GM23338 (cell line): ENCODE measurements at regions not wholly inside any gene's neighbourhood (a gene's known extent, or its start where the extent isn't known, plus 50 kb on each side); places are given as distances from the start of the nearest gene placed in this dataset.

Source experiments
- ATAC-seq: fragments of 200-7000 bp; cut with Tn5 transposase; 3 replicates; pipeline ENCODE4 v1.9.1; 2020
- DNase-seq: peaks from one replicate; pipeline ENCODE4 v3.0.0-alpha.2; 2015; ENCODE audit warnings: low spot score
- H2AFZ ChIP-seq: fragments of 200-600 bp; sonication (generic); 2 replicates; pipeline ENCODE4 v1.8.0; 2016; ENCODE audit warnings: antibody characterized with exemption, mild to moderate bottlenecking, moderate library complexity
- H3F3A ChIP-seq: fragments of 200-600 bp; sonication (generic); replicated peaks from 2 replicates; pipeline ENCODE4 v1.8.0; 2017; ENCODE audit warnings: antibody characterized with exemption, mixed run types, low read depth
- H3K27ac ChIP-seq: fragments of 200-600 bp; sonication (generic); 2 replicates; pipeline ENCODE4 v1.6.1; 2016; ENCODE audit warnings: low read depth
- H3K27me3 ChIP-seq: fragments of 200-600 bp; sonication (generic); 2 replicates; pipeline ENCODE4 v1.8.0; 2016; ENCODE audit warnings: mild to moderate bottlenecking, mixed run types, moderate library complexity; ENCODE audit not compliant: insufficient read depth
- H3K36me3 ChIP-seq: fragments of 200-600 bp; sonication (generic); 2 replicates; pipeline ENCODE4 v1.8.0; 2016; ENCODE audit warnings: mild to moderate bottlenecking; ENCODE audit not compliant: insufficient read depth
- H3K4me1 ChIP-seq: fragments of 200-600 bp; sonication (generic); 2 replicates; pipeline ENCODE4 v1.8.0; 2016; ENCODE audit warnings: mild to moderate bottlenecking, moderate library complexity; ENCODE audit not compliant: insufficient read depth
- H3K4me2 ChIP-seq: fragments of 200-600 bp; sonication (generic); 2 replicates; pipeline ENCODE4 v1.7.1; 2017; ENCODE audit warnings: mixed run types
- H3K4me3 ChIP-seq: fragments of 200-600 bp; sonication (generic); 2 replicates; pipeline ENCODE4 v1.6.1; 2016; ENCODE audit warnings: mixed run types
- H3K79me2 ChIP-seq: fragments of 200-600 bp; sonication (generic); replicated peaks from 2 replicates; pipeline ENCODE4 v1.8.0; 2017; ENCODE audit warnings: mild to moderate bottlenecking; ENCODE audit not compliant: insufficient read depth
- H3K9me2 ChIP-seq: fragments of 200-600 bp; sonication (generic); 2 replicates; pipeline ENCODE4 v1.8.0; 2017; ENCODE audit not compliant: insufficient read depth
- H4K20me1 ChIP-seq: fragments of 200-600 bp; sonication (generic); replicated peaks from 2 replicates; pipeline ENCODE4 v1.8.0; 2017; ENCODE audit warnings: mild to moderate bottlenecking; ENCODE audit not compliant: insufficient read depth
- H3K27ac Mint-ChIP-seq: 2 replicates; pipeline ENCODE4 v1.8.0; 2020; ENCODE audit warnings: inconsistent platforms, mild to moderate bottlenecking, moderate library complexity, mixed read lengths
- H3K27me3 Mint-ChIP-seq: 3 replicates; pipeline ENCODE4 v1.8.0; 2022; ENCODE audit warnings: low read depth, mild to moderate bottlenecking, moderate library complexity, mixed read lengths, inconsistent platforms; ENCODE audit not compliant: insufficient read depth, poor library complexity
- H3K36me3 Mint-ChIP-seq: 3 replicates; pipeline ENCODE4 v1.8.0; 2021; ENCODE audit warnings: low read depth, mild to moderate bottlenecking, inconsistent platforms, moderate library complexity, mixed read lengths
- H3K4me1 Mint-ChIP-seq: 3 replicates; pipeline ENCODE4 v1.8.0; 2020; ENCODE audit warnings: mild to moderate bottlenecking, inconsistent platforms, mixed read lengths
- H3K4me3 Mint-ChIP-seq: 3 replicates; pipeline ENCODE4 v1.8.0; 2021; ENCODE audit warnings: moderate library complexity, mild to moderate bottlenecking, inconsistent platforms, mixed read lengths
- H3K9me3 Mint-ChIP-seq: 3 replicates; pipeline ENCODE4 v1.8.0; 2020; ENCODE audit warnings: moderate library complexity, mild to moderate bottlenecking, inconsistent platforms, mixed read lengths
- CREB1 ChIP-seq: fragments of 250-450 bp; sonication (Bioruptor Pico); IDR thresholded peaks from 2 replicates; pipeline ENCODE4 v1.5.0; 2020; ENCODE audit warnings: low read depth, mild to moderate bottlenecking, moderate library complexity
- EZH2 ChIP-seq: fragments of 200-600 bp; sonication (generic); IDR thresholded peaks from one replicate; pipeline ENCODE4 v1.8.0; 2017; ENCODE audit warnings: antibody characterized with exemption, mild to moderate bottlenecking, low read depth; ENCODE audit not compliant: unreplicated experiment
- EZH2phosphoT487 ChIP-seq: fragments of 200-600 bp; sonication (generic); IDR thresholded peaks from one replicate; pipeline ENCODE4 v1.8.1; 2018; ENCODE audit warnings: antibody characterized with exemption; ENCODE audit not compliant: unreplicated experiment
- JUNB ChIP-seq: IDR thresholded peaks from one replicate; pipeline ENCODE4 v1.6.1; 2016; ENCODE audit warnings: antibody characterized with exemption; ENCODE audit not compliant: unreplicated experiment
- NANOG ChIP-seq: IDR thresholded peaks from 2 replicates; pipeline ENCODE4 v1.6.1; 2016; ENCODE audit warnings: antibody characterized with exemption, borderline replicate concordance
- POLR2AphosphoS5 ChIP-seq: IDR thresholded peaks from 2 replicates; pipeline ENCODE4 v1.6.1; 2016; ENCODE audit warnings: antibody characterized with exemption, low read depth
- STAT1 ChIP-seq: IDR thresholded peaks from one replicate; pipeline ENCODE4 v1.6.1; 2016; ENCODE audit warnings: antibody characterized with exemption; ENCODE audit not compliant: unreplicated experiment
- ZNF114 ChIP-seq: fragments of 250-450 bp; sonication (Bioruptor Pico); IDR thresholded peaks from 2 replicates; pipeline ENCODE4 v1.5.0; 2020; ENCODE audit warnings: mild to moderate bottlenecking, moderate library complexity
- ZNF331 ChIP-seq: fragments of 250-450 bp; sonication (Bioruptor Pico); IDR thresholded peaks from 2 replicates; pipeline ENCODE4 v1.5.0; 2020; ENCODE audit warnings: low read depth, mild to moderate bottlenecking, moderate library complexity
- TF ChIP-seq, protein P1 (sequence below): fragments of 250-450 bp; sonication (Bioruptor Pico); IDR thresholded peaks from 2 replicates; pipeline ENCODE4 v1.5.0; 2020; ENCODE audit warnings: mild to moderate bottlenecking, moderate library complexity
- TF ChIP-seq, protein P2 (sequence below): IDR thresholded peaks from 2 replicates; pipeline ENCODE4 v1.6.1; 2016; ENCODE audit warnings: antibody characterized with exemption
- TF ChIP-seq, protein P3 (sequence below): IDR thresholded peaks from one replicate; pipeline ENCODE4 v1.6.1; 2018; ENCODE audit warnings: antibody characterized with exemption; ENCODE audit not compliant: unreplicated experiment
- TF ChIP-seq, protein P4 (sequence below), 2 experiments: fragments of 200-600 bp in 1 of 2; sonication (generic) in 1 of 2; conservative IDR thresholded peaks; 2 replicates each; pipeline versions ENCODE4 v1.5.1 to v1.6.1; 2016 to 2017; ENCODE audit warnings: antibody characterized with exemption in 2 of 2, low read depth in 2 of 2, mild to moderate bottlenecking in 2 of 2, moderate library complexity in 1 of 2

GRCh38 chr12:94707036-94707435 lies 56.7 kb upstream of the TMCC3 start:
- H2AFZ ChIP-seq = no peak overlapping the region
- TF ChIP-seq CREB1 (CRISPR knock-in tag) (no peak), EZH2 (no peak), ZNF331 (CRISPR knock-in tag) (no peak), EZH2phosphoT487 (no peak), POLR2AphosphoS5 (no peak), NANOG (no peak), ZNF114 (CRISPR knock-in tag) (no peak), STAT1 (no peak), JUNB (no peak)
- TF ChIP-seq, protein P1, sequence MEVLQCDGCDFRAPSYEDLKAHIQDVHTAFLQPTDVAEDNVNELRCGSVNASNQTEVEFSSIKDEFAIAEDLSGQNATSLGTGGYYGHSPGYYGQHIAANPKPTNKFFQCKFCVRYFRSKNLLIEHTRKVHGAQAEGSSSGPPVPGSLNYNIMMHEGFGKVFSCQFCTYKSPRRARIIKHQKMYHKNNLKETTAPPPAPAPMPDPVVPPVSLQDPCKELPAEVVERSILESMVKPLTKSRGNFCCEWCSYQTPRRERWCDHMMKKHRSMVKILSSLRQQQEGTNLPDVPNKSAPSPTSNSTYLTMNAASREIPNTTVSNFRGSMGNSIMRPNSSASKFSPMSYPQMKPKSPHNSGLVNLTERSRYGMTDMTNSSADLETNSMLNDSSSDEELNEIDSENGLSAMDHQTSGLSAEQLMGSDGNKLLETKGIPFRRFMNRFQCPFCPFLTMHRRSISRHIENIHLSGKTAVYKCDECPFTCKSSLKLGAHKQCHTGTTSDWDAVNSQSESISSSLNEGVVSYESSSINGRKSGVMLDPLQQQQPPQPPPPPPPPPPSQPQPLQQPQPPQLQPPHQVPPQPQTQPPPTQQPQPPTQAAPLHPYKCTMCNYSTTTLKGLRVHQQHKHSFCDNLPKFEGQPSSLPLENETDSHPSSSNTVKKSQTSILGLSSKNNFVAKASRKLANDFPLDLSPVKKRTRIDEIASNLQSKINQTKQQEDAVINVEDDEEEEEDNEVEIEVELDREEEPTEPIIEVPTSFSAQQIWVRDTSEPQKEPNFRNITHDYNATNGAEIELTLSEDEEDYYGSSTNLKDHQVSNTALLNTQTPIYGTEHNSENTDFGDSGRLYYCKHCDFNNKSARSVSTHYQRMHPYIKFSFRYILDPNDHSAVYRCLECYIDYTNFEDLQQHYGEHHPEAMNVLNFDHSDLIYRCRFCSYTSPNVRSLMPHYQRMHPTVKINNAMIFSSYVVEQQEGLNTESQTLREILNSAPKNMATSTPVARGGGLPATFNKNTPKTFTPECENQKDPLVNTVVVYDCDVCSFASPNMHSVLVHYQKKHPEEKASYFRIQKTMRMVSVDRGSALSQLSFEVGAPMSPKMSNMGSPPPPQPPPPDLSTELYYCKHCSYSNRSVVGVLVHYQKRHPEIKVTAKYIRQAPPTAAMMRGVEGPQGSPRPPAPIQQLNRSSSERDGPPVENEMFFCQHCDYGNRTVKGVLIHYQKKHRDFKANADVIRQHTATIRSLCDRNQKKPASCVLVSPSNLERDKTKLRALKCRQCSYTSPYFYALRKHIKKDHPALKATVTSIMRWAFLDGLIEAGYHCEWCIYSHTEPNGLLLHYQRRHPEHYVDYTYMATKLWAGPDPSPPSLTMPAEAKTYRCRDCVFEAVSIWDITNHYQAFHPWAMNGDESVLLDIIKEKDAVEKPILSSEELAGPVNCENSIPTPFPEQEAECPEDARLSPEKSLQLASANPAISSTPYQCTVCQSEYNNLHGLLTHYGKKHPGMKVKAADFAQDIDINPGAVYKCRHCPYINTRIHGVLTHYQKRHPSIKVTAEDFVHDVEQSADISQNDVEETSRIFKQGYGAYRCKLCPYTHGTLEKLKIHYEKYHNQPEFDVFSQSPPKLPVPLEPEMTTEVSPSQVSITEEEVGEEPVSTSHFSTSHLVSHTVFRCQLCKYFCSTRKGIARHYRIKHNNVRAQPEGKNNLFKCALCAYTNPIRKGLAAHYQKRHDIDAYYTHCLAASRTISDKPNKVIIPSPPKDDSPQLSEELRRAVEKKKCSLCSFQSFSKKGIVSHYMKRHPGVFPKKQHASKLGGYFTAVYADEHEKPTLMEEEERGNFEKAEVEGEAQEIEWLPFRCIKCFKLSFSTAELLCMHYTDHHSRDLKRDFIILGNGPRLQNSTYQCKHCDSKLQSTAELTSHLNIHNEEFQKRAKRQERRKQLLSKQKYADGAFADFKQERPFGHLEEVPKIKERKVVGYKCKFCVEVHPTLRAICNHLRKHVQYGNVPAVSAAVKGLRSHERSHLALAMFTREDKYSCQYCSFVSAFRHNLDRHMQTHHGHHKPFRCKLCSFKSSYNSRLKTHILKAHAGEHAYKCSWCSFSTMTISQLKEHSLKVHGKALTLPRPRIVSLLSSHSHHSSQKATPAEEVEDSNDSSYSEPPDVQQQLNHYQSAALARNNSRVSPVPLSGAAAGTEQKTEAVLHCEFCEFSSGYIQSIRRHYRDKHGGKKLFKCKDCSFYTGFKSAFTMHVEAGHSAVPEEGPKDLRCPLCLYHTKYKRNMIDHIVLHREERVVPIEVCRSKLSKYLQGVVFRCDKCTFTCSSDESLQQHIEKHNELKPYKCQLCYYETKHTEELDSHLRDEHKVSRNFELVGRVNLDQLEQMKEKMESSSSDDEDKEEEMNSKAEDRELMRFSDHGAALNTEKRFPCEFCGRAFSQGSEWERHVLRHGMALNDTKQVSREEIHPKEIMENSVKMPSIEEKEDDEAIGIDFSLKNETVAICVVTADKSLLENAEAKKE (CRISPR knock-in tag) = no peak
- TF ChIP-seq, protein P2, sequence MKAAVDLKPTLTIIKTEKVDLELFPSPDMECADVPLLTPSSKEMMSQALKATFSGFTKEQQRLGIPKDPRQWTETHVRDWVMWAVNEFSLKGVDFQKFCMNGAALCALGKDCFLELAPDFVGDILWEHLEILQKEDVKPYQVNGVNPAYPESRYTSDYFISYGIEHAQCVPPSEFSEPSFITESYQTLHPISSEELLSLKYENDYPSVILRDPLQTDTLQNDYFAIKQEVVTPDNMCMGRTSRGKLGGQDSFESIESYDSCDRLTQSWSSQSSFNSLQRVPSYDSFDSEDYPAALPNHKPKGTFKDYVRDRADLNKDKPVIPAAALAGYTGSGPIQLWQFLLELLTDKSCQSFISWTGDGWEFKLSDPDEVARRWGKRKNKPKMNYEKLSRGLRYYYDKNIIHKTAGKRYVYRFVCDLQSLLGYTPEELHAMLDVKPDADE = no peak
- TF ChIP-seq, protein P3, sequence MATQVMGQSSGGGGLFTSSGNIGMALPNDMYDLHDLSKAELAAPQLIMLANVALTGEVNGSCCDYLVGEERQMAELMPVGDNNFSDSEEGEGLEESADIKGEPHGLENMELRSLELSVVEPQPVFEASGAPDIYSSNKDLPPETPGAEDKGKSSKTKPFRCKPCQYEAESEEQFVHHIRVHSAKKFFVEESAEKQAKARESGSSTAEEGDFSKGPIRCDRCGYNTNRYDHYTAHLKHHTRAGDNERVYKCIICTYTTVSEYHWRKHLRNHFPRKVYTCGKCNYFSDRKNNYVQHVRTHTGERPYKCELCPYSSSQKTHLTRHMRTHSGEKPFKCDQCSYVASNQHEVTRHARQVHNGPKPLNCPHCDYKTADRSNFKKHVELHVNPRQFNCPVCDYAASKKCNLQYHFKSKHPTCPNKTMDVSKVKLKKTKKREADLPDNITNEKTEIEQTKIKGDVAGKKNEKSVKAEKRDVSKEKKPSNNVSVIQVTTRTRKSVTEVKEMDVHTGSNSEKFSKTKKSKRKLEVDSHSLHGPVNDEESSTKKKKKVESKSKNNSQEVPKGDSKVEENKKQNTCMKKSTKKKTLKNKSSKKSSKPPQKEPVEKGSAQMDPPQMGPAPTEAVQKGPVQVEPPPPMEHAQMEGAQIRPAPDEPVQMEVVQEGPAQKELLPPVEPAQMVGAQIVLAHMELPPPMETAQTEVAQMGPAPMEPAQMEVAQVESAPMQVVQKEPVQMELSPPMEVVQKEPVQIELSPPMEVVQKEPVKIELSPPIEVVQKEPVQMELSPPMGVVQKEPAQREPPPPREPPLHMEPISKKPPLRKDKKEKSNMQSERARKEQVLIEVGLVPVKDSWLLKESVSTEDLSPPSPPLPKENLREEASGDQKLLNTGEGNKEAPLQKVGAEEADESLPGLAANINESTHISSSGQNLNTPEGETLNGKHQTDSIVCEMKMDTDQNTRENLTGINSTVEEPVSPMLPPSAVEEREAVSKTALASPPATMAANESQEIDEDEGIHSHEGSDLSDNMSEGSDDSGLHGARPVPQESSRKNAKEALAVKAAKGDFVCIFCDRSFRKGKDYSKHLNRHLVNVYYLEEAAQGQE = no peak
- TF ChIP-seq, protein P4, sequence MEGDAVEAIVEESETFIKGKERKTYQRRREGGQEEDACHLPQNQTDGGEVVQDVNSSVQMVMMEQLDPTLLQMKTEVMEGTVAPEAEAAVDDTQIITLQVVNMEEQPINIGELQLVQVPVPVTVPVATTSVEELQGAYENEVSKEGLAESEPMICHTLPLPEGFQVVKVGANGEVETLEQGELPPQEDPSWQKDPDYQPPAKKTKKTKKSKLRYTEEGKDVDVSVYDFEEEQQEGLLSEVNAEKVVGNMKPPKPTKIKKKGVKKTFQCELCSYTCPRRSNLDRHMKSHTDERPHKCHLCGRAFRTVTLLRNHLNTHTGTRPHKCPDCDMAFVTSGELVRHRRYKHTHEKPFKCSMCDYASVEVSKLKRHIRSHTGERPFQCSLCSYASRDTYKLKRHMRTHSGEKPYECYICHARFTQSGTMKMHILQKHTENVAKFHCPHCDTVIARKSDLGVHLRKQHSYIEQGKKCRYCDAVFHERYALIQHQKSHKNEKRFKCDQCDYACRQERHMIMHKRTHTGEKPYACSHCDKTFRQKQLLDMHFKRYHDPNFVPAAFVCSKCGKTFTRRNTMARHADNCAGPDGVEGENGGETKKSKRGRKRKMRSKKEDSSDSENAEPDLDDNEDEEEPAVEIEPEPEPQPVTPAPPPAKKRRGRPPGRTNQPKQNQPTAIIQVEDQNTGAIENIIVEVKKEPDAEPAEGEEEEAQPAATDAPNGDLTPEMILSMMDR (conservative IDR thresholded peaks at IDR 0.05; ENCODE audit: low read depth in 2 of 2) = no peak
- Mint-ChIP-seq H3K4me3 (no peak overlapping the region), H3K27me3 (no peaks in the 10 kb centered on the region), H3K9me3 (no peaks in the 10 kb centered on the region), H3K36me3 (no peaks in the 10 kb centered on the region), H3K27ac (no peak overlapping the region), H3K4me1 (peaks cover 2% of the 10 kb centered on the region; the same call in 2 of the 3 replicates)
- H3K27me3 ChIP-seq = no peaks in the 10 kb centered on the region
- H3K4me2 ChIP-seq = no peak overlapping the region
- H3K9me2 ChIP-seq = 0 out of 2 replicates have a peak, but pooled peaks cover 5% of the 10 kb centered on the region
- ATAC-seq (no peak), DNase-seq (no peak)
- no peaks in the 10 kb centered on the region for H4K20me1 ChIP-seq
- H3F3A ChIP-seq = no peaks in the 10 kb centered on the region
- H3K36me3 ChIP-seq = no peaks in the 10 kb centered on the region
- no peaks in the 10 kb centered on the region for H3K79me2 ChIP-seq
- no peak overlapping the region for H3K4me3 ChIP-seq
- H3K4me1 ChIP-seq = no peaks in the 10 kb centered on the region
- no peak overlapping the region for H3K27ac ChIP-seq
